Mesenchymal stem cell (in vitro differentiated cells and primary cell): ENCODE measurements at regions not wholly inside any gene's neighbourhood (a gene's known extent, or its start where the extent isn't known, plus 50 kb on each side); places are given as distances from the start of the nearest gene placed in this dataset.

Experiments
- DNase-seq: peaks from one replicate; pipeline ENCODE4 v3.0.0-alpha.2; 2013
- H2AFZ ChIP-seq: one replicate; pipeline ENCODE4 v1.6.1; 2013; ENCODE audit warnings: low read depth, mild to moderate bottlenecking, control low read depth, inconsistent platforms, low read length, moderate library complexity
- H2AK5ac ChIP-seq: 2 replicates; pipeline ENCODE4 v1.6.1; 2013; ENCODE audit warnings: low read length, moderate library complexity, mild to moderate bottlenecking, inconsistent platforms; ENCODE audit not compliant: severe bottlenecking
- H2BK120ac ChIP-seq: one replicate; pipeline ENCODE4 v1.6.1; 2013; ENCODE audit warnings: low read depth, mild to moderate bottlenecking, inconsistent platforms, low read length, moderate library complexity
- H2BK12ac ChIP-seq, 2 experiments: one replicate each; pipeline ENCODE4 v1.6.1; 2013; ENCODE audit warnings: inconsistent platforms in 2 of 2, low read length in 2 of 2, mild to moderate bottlenecking in 2 of 2, moderate library complexity in 2 of 2, control low read depth in 1 of 2
- H2BK15ac ChIP-seq: one replicate; pipeline ENCODE4 v1.6.1; 2013; ENCODE audit warnings: mild to moderate bottlenecking, low read depth, inconsistent platforms; ENCODE audit not compliant: poor library complexity, severe bottlenecking
- H2BK5ac ChIP-seq: 2 replicates; pipeline ENCODE4 v1.6.1; 2013; ENCODE audit warnings: low read depth, mild to moderate bottlenecking, low read length, control low read depth, inconsistent platforms; ENCODE audit not compliant: poor library complexity, severe bottlenecking
- H3K14ac ChIP-seq, 2 experiments: one replicate each; pipeline ENCODE4 v1.6.1; 2013; ENCODE audit warnings: inconsistent platforms in 2 of 2, low read length in 2 of 2, control low read depth in 1 of 2, mild to moderate bottlenecking in 1 of 2, moderate library complexity in 1 of 2
- H3K18ac ChIP-seq, 2 experiments: one replicate each; pipeline ENCODE4 v1.6.1; 2013; ENCODE audit warnings: inconsistent platforms in 2 of 2, low read length in 2 of 2, control low read depth in 1 of 2, low read depth in 1 of 2, mild to moderate bottlenecking in 1 of 2
- H3K23ac ChIP-seq, 2 experiments: one replicate each; pipeline ENCODE4 v1.6.1; 2013; ENCODE audit warnings: inconsistent platforms in 2 of 2, low read length in 2 of 2, mild to moderate bottlenecking in 2 of 2, moderate library complexity in 2 of 2, control low read depth in 1 of 2
- H3K27ac ChIP-seq: 2 replicates; pipeline ENCODE4 v1.5.1; 2013; ENCODE audit warnings: mild to moderate bottlenecking, moderate library complexity, low read length, control low read depth, inconsistent platforms; ENCODE audit not compliant: poor library complexity, severe bottlenecking
- H3K27me3 ChIP-seq, 2 experiments: 2 replicates each; pipeline versions ENCODE4 v1.6.1 to v1.7.0; 2013; ENCODE audit warnings: low read length in 2 of 2, mild to moderate bottlenecking in 2 of 2, moderate library complexity in 2 of 2, control low read depth in 1 of 2, inconsistent platforms in 1 of 2; ENCODE audit not compliant: control insufficient read depth in 1 of 2, insufficient read depth in 1 of 2
- H3K36me3 ChIP-seq, 2 experiments: 2 replicates each; pipeline versions ENCODE4 v1.6.1 to v1.7.0; 2013; ENCODE audit warnings: low read length in 2 of 2, control low read depth in 1 of 2, inconsistent platforms in 1 of 2, low read depth in 1 of 2, mild to moderate bottlenecking in 1 of 2; ENCODE audit not compliant: insufficient read depth in 2 of 2, control insufficient read depth in 1 of 2
- H3K4ac ChIP-seq, 2 experiments: one replicate each; pipeline ENCODE4 v1.6.1; 2013; ENCODE audit warnings: inconsistent platforms in 2 of 2, low read length in 2 of 2, mild to moderate bottlenecking in 2 of 2, moderate library complexity in 2 of 2, control low read depth in 1 of 2, low read depth in 1 of 2
- H3K4me1 ChIP-seq: 2 replicates; pipeline ENCODE4 v1.6.1; 2013; ENCODE audit warnings: low read depth, low read length, control low read depth; ENCODE audit not compliant: control insufficient read depth, insufficient read depth
- H3K4me2 ChIP-seq: 2 replicates; pipeline ENCODE4 v1.6.1; 2013; ENCODE audit warnings: low read length, mild to moderate bottlenecking, inconsistent platforms; ENCODE audit not compliant: poor library complexity, severe bottlenecking
- H3K4me3 ChIP-seq, 2 experiments: 2 replicates each; pipeline versions ENCODE4 v1.5.1 to v1.7.0; 2013; ENCODE audit warnings: low read length in 2 of 2, mild to moderate bottlenecking in 2 of 2, control low read depth in 1 of 2, low read depth in 1 of 2; ENCODE audit not compliant: insufficient read depth in 1 of 2
- H3K79me1 ChIP-seq: replicated peaks from 2 replicates; pipeline ENCODE4 v1.6.1; 2013; ENCODE audit warnings: mild to moderate bottlenecking, control low read depth, low read length, inconsistent platforms; ENCODE audit not compliant: poor library complexity, severe bottlenecking
- H3K9ac ChIP-seq: 2 replicates; pipeline ENCODE4 v1.7.0; 2013; ENCODE audit warnings: mild to moderate bottlenecking, low read length, moderate library complexity
- H3K9me3 ChIP-seq: 2 replicates; pipeline ENCODE4 v1.7.0; 2013; ENCODE audit warnings: mild to moderate bottlenecking, low read length; ENCODE audit not compliant: control insufficient read depth
- H4K8ac ChIP-seq: one replicate; pipeline ENCODE4 v1.6.1; 2013; ENCODE audit warnings: inconsistent platforms, mild to moderate bottlenecking, low read length, moderate library complexity
- H4K91ac ChIP-seq: one replicate; pipeline ENCODE4 v1.6.1; 2013; ENCODE audit warnings: mild to moderate bottlenecking, low read length, inconsistent platforms
- WGBS: methylation state at CpG from one replicate; pipeline ENCODE4 v1.1.7; 2013; ENCODE audit warnings: mixed read lengths; 5-methylcytosine and 5-hydroxymethylcytosine counted together

DNA sequence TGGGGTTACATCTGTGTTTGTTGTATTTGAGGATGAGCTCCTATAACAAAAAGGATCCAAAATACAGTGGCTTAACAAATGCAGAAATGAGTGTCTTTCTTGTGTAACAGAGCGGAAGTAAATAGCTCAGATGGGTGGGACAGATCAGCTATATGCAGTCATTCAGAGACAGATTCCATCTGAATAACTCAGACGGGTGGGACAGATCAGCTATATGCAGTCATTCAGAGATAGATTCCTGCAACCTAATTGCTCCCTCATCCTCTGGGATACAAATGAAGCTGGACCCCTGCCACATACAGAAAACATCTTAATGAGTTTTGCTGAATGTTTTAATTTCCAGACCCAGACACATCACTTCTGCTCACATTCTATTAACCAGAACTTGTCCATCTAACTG lies 332.3 kb downstream of the BCKDHB start:
- Histone ChIP-seq H2BK15ac (no peak overlapping the region), H2BK120ac (no peak overlapping the region), H3K4ac (no peak overlapping the region), H2AK5ac (no peak overlapping the region), H2BK5ac (no peak overlapping the region), H3K79me1 (no peaks in the 10 kb centered on the region), H3K9ac (peak overlapping the region; percentile 60), H3K18ac (no peak overlapping the region), H3K4me1 (no peaks in the 10 kb centered on the region), H3K14ac (no peak overlapping the region), H3K4me3 (no peak overlapping the region), H3K27ac (no peak overlapping the region), H4K8ac (no peak overlapping the region), H2AFZ (no peak overlapping the region), H3K27me3 (no peaks in the 10 kb centered on the region), H3K36me3 (no peaks in the 10 kb centered on the region), H2BK12ac (no peak overlapping the region), H4K91ac (no peak overlapping the region), H3K4me2 (no peak overlapping the region), H3K9me3 (no peaks in the 10 kb centered on the region), H3K23ac (no peak overlapping the region)
- 0% methylated on average over 2 of the region's 2 CpGs for WGBS
- DNase-seq, result peak; percentile 70

DNA sequence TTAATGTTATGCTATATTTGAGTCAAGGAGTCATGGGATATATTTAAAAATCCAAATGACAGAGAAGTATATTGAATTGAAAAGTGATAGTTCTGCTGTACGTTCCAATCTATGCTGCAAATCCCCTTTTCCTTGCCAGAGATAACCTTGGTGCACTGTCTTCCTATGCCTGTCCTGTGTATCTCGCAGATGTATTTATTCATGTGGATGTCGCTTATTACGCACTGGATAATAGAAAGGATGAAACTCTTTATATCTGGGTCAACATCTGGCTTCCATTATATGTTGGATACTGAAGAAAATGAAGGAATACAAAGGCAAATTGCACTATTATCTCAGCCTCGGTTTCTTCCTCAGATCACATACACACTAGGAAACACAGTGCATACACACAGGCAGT lies 331.3 kb downstream of the BCKDHB start:
- H4K8ac ChIP-seq, result no peak overlapping the region
- peak overlapping the region in 1 of 2 experiments; percentile 37 for H3K18ac ChIP-seq
- H3K27me3 ChIP-seq, result no peaks in the 10 kb centered on the region
- no peaks in the 10 kb centered on the region for H3K79me1 ChIP-seq
- H3K9ac ChIP-seq, result peak overlapping the region; percentile 60
- H3K4ac ChIP-seq, result no peak overlapping the region
- no peak overlapping the region for H2BK120ac ChIP-seq
- no peak overlapping the region for H3K27ac ChIP-seq
- H2BK12ac ChIP-seq, result no peak overlapping the region
- no peak overlapping the region for H2AFZ ChIP-seq
- no peak overlapping the region for H3K4me2 ChIP-seq
- H2BK5ac ChIP-seq, result no peak overlapping the region
- H3K9me3 ChIP-seq, result no peaks in the 10 kb centered on the region
- no peak for DNase-seq
- WGBS, result 96% methylated on average over 5 of the region's 5 CpGs
- no peak overlapping the region for H3K23ac ChIP-seq
- no peak overlapping the region for H3K4me3 ChIP-seq
- no peaks in the 10 kb centered on the region for H3K36me3 ChIP-seq
- H3K14ac ChIP-seq, result no peak overlapping the region
- no peak overlapping the region for H2AK5ac ChIP-seq
- H3K4me1 ChIP-seq, result no peaks in the 10 kb centered on the region
- no peak overlapping the region for H2BK15ac ChIP-seq
- H4K91ac ChIP-seq, result no peak overlapping the region

DNA sequence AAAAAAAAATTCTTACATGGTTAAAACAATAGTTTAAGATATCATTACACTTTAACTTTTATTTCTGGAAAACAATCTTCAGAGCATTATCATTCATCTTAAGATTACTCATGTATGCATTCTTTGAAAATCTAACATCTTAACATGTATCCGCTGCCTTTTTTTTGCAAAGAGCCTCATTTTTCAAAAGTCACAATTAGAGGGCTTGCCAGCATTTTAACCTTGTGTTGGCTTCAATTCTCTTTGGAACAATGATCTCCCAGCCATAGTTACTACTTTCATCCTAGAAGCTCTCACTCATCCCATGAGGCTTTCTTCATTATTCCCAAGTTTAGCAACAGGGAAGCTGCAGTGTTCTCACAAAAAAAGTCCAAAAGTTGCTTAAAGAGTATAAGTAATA lies 330.8 kb downstream of the BCKDHB start:
- WGBS, result 88% methylated on average over 1 of the region's 1 CpG
- DNase-seq, result no peak
- Histone ChIP-seq H4K8ac (no peak overlapping the region), H3K18ac (no peak overlapping the region), H3K79me1 (no peaks in the 10 kb centered on the region), H2BK15ac (no peak overlapping the region), H3K4me3 (no peak overlapping the region), H2BK12ac (no peak overlapping the region), H2BK5ac (no peak overlapping the region), H3K4me1 (no peaks in the 10 kb centered on the region), H3K14ac (no peak overlapping the region), H3K9me3 (no peaks in the 10 kb centered on the region), H3K23ac (no peak overlapping the region), H3K4ac (no peak overlapping the region), H2BK120ac (no peak overlapping the region), H3K27me3 (no peaks in the 10 kb centered on the region), H2AFZ (no peak overlapping the region), H3K36me3 (no peaks in the 10 kb centered on the region), H2AK5ac (no peak overlapping the region), H3K4me2 (no peak overlapping the region), H3K9ac (peak overlapping the region; percentile 60), H4K91ac (no peak overlapping the region), H3K27ac (no peak overlapping the region)

DNA sequence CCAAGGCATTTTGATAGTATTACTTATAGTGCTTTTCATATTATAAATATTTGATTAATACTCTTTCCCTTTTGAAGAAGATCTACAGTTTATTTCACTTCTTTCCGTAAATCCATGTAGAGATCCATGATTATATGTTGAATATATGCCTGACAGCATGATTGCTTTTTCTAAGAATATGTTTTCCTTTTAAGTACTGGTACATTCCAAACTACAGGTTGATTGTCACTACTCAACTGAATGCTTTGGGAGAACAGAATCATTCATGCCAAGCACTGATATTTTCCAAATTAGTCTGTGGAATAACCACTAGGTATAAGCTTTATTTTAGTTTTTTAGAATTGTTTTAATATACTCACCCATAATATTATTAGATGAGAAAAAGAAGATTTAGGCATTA lies 330.2 kb downstream of the BCKDHB start:
- Histone ChIP-seq H3K4ac (no peak overlapping the region), H3K27me3 (no peaks in the 10 kb centered on the region), H3K9me3 (no peaks in the 10 kb centered on the region), H3K79me1 (no peaks in the 10 kb centered on the region), H2BK5ac (no peak overlapping the region), H4K91ac (no peak overlapping the region), H2AFZ (no peak overlapping the region), H3K4me3 (no peak overlapping the region), H4K8ac (no peak overlapping the region), H3K18ac (no peak overlapping the region), H3K4me1 (no peaks in the 10 kb centered on the region), H3K23ac (no peak overlapping the region), H3K14ac (no peak overlapping the region), H3K9ac (no peak overlapping the region), H2AK5ac (no peak overlapping the region), H3K36me3 (no peaks in the 10 kb centered on the region), H3K27ac (no peak overlapping the region), H2BK12ac (no peak overlapping the region), H2BK15ac (no peak overlapping the region), H2BK120ac (no peak overlapping the region), H3K4me2 (no peak overlapping the region)
- WGBS, result no CpG with 5 or more reads among the region's 1 CpG
- DNase-seq, result no peak
